ENCODE measurements at regions not wholly inside any gene's neighbourhood (a gene's known extent, or its start where the extent isn't known, plus 50 kb on each side); places are given as distances from the start of the nearest gene placed in this dataset.

GRCh38 chr7:69430384-69431021 is 167.8 kb upstream of the AUTS2 start:
- TF ChIP-seq POLR2A (IDR thresholded peaks at IDR 0.05) (no peak), CTCF (IDR thresholded peaks at IDR 0.05 in 4 of 5, conservative IDR thresholded peaks at IDR 0.05 in 1 of 5) (no peak)

Measured in gastrocnemius medialis (tissue), 4 donors.